Suppressor macrophage treated with lipopolysaccharide for 1 hour (primary cell): ENCODE measurements at regions not wholly inside any gene's neighbourhood (a gene's known extent, or its start where the extent isn't known, plus 50 kb on each side); places are given as distances from the start of the nearest gene placed in this dataset.
A peak's percentile ranks its signal among the peaks of the same experiment; 100 is the strongest.

Source experiments
- DNase-seq, 3 donors: peaks; one replicate each; pipeline ENCODE4 v3.0.0-alpha.2; 2020 to 2022

- DNase-seq = no peak
These were observed 56.0 kb upstream of the CTTNBP2 start for GRCh38 chr7:117929237-117929636.

GRCh38 chr7:117931314-117931713 lies 58.1 kb upstream of the CTTNBP2 start:
- DNase-seq = peak in 1 of 3 donors; percentile 2

- DNase-seq = no peak
These were observed 64.0 kb upstream of the CTTNBP2 start for GRCh38 chr7:117937049-117937752.

DNA sequence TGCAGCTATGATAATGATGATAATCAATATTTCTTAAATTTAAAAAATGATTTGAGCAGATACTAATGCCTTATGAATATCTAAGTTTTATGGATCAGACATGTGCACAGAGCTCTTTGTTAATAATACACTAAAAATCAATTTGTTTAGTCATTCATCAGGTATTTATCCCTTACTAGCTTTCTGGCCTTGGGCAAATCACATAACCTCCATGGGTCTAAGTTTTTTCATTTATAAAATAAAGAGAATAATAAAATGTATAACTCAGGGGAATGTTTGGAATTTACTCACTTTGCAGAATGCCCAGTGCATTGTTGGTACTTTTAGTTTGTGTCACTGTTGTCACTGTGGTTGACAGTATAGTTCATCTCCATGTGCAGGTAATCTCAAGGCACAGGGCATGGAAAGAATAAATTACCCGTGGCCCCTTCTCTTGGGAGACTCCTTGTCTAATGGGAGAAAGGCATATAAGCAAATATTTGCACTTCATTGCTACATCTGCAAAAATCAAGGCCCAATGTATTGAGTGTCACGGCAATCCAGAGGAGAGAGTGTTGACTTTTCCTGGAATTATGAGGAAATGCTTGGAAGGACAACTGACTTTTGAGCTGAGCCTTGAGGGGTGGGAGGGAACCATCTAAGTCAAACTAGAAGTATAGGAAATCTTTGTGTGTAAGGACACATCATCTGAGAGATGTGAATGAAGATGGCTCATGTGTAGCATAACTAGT lies 64.7 kb upstream of the CTTNBP2 start:
- DNase-seq = no peak

- no peak for DNase-seq
These were observed 68.0 kb upstream of the CTTNBP2 start for GRCh38 chr7:117941138-117941810.

GRCh38 chr7:117942780-117943179 lies 69.5 kb upstream of the CTTNBP2 start:
- no peak for DNase-seq

DNA sequence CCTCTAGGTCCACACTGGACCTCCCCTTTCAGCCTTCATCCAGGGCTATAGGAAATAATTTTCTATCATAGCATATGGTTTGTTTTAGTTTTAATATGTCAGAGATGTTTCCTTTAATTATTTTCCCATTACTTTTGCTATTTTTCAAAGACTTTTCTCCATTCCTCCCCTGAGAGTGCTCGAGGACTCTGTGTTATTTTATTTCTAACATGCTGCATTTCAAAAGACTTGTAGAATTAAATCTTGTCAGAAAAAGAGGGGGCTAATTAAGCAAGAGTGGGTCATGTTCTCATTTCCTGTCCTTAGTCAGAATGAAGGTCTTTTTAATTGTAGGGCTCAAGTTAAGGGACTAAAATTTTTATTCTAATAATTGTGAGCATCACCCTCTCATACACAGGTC lies 71.6 kb upstream of the CTTNBP2 start:
- DNase-seq = no peak

GRCh38 chr7:117946151-117946633 lies 73.0 kb upstream of the CTTNBP2 start:
- DNase-seq = no peak

GRCh38 chr7:117949232-117949631 lies 76.0 kb upstream of the CTTNBP2 start:
- no peak for DNase-seq

GRCh38 chr7:117950601-117951260 lies 77.5 kb upstream of the CTTNBP2 start:
- no peak for DNase-seq

GRCh38 chr7:117951285-117951684 lies 78.0 kb upstream of the CTTNBP2 start:
- DNase-seq = no peak

- no peak for DNase-seq
These were observed 78.5 kb upstream of the CTTNBP2 start for GRCh38 chr7:117951691-117952280.

DNA sequence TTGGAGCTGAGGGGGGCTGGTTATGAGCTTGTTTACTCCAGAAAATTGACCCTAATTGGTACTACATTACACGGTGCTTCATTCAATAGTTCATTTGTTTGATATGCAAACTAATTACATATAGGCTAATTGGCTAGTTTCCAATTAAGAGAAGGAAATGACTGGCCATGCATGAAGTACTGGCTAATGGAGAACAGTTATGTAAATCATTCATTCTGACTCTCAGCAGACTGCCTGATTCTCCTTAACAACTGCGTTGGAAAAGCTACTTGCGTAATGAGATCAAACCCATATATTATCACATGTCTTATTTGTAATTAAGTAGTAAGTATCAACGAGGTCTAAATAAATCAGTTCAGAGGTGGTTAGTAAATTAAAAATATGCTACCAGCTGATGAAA lies 81.8 kb upstream of the CTTNBP2 start:
- DNase-seq = no peak

DNA sequence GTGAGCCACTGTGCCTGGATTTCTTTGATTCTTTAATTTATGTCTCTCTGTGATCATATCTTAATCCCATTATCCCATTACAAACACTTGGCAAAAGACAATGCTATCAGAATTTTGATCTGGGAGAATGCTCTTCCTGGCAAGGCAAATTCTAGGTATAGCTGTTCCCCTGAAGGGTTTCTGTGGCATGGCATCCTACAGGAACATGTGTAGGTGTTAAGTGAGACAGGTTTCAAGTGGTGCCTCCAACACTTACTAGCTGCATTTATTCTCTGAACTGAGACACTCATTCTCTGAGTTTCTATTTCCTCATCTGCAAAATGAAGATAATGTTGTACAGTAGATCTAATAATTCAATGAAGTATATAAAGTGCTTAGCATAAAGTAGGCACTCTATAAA lies 87.1 kb upstream of the CTTNBP2 start:
- DNase-seq = no peak

GRCh38 chr7:117961235-117961634 lies 88.0 kb upstream of the CTTNBP2 start:
- DNase-seq = peak in 1 of 3 donors; percentile 24

DNA sequence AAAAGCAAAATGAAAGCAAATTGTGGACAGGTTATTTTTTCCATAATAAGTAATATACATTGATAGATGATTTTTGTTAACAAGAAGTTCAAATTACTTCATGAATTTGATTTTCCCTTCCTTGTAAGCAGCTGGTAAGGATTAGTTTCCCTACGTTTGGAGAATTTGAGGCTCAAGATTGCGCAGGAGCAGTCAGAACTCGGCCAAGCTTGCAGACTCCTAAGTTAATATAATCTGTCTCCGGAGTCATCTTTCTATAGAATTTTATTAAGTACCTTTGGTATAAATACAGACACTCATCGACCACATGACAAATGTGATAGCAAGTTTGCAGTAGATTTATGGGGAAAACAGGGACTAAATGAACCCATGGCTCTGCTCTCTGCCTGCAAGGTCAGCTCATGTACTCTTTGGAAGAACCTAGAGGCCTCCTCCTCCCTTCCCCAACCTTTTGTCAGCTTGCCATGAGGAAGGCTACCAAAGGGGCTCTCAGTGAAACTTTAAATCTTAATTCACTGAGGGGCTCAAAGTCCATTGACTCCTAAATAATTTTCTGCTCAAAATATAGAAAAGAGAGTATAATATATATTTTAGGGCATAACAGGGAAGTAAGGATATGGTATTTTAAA lies 89.2 kb upstream of the CTTNBP2 start:
- DNase-seq = no peak

DNA sequence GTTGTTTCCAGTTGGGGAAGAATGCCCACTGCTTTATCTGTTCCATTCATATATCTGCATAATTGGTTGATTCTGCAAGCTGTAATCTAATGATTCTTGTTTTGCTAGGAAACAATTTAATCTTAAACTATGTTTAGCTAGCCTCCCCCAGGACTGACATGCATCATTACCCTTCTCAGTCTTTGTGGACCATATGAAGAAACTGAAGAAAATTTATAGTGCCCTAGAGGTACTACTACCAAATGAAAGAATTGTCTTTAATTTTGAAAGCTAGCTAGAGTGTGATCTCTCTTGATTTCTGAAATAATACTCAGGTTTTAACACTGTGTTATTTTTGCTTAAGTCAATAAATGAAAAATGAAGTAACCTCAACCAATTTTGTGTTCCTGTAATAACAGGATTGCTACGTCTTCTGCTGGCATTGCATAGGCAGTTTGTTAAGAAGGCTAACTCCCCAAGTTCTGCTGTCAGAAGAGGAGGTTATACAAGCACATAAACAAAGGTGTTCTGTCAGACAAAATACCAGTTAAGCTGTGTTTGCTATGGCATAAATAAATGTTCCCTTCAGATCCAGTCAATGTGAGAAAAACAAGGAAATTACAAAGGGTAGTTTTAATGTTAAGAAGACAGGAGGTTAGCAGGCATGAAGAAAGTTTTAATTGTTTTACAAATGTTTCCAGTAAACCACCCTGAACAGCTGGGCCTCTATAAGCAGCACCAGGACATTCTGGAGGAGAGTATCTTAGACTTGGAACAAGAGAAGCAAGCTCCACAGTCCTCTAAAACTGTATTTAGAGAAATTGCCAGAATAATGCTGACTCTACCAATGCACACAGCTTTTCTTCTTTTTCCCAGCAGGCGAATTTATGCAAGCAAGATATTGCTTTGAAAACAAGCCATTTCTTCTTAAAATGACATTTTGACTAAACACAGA lies 90.3 kb upstream of the CTTNBP2 start:
- no peak for DNase-seq

GRCh38 chr7:117970801-117971200 lies 97.6 kb upstream of the CTTNBP2 start:
- DNase-seq = no peak

GRCh38 chr7:117971556-117972244 lies 98.5 kb upstream of the CTTNBP2 start:
- DNase-seq = no peak

DNA sequence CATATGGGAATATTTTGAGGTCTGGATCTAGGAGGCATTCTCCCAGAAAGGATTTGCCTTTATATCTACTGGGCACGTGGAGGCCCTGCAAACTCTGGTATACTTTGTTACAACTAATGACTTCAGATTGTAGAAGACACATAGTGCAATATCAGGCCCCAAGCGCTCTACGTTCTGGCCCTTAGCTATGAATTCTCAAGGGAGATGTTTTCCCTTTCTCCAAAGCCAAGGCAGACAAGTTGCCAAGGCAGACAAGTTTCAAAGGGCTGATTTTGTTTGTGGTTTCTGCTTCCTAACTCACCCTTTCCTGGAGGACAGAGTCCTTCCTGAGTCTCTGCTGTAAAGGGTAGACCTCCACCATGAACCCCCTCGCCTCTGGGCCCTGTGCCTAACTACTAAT lies 99.4 kb upstream of the CTTNBP2 start:
- DNase-seq = no peak

- DNase-seq = no peak
These were observed 100.7 kb upstream of the CTTNBP2 start for GRCh38 chr7:117973975-117974374.
